Endodermal cell (in vitro differentiated cells): ENCODE measurements at regions not wholly inside any gene's neighbourhood (a gene's known extent, or its start where the extent isn't known, plus 50 kb on each side); places are given as distances from the start of the nearest gene placed in this dataset.

Experiments
- DNase-seq: peaks from one replicate; pipeline ENCODE4 v3.0.0-alpha.2; 2017
- H3K27ac ChIP-seq: 2 replicates; pipeline ENCODE4 v1.5.1; 2013; ENCODE audit warnings: mild to moderate bottlenecking, low read depth, low read length, moderate library complexity
- H3K27me3 ChIP-seq: 2 replicates; pipeline ENCODE4 v1.6.1; 2013; ENCODE audit warnings: mild to moderate bottlenecking, low read length, moderate library complexity; ENCODE audit not compliant: insufficient read depth, control insufficient read depth, poor library complexity, severe bottlenecking
- H3K36me3 ChIP-seq: 2 replicates; pipeline ENCODE4 v1.7.0; 2013; ENCODE audit warnings: mild to moderate bottlenecking, low read length, moderate library complexity; ENCODE audit not compliant: control insufficient read depth, insufficient read depth
- H3K4me1 ChIP-seq: one replicate; pipeline ENCODE4 v1.7.0; 2013; ENCODE audit warnings: low read length; ENCODE audit not compliant: control insufficient read depth, insufficient read depth
- H3K4me3 ChIP-seq: 2 replicates; pipeline ENCODE4 v1.5.1; 2013; ENCODE audit warnings: mild to moderate bottlenecking, low read length, moderate library complexity
- H3K9ac ChIP-seq: 2 replicates; pipeline ENCODE4 v1.6.1; 2013; ENCODE audit warnings: mild to moderate bottlenecking, low read length, moderate library complexity; ENCODE audit not compliant: poor library complexity, severe bottlenecking; ENCODE audit errors: extremely low read depth
- H3K9me3 ChIP-seq: 2 replicates; pipeline ENCODE4 v1.6.1; 2013; ENCODE audit warnings: mild to moderate bottlenecking, low read length, moderate library complexity; ENCODE audit not compliant: control insufficient read depth
- H3K27ac Mint-ChIP-seq: 2 replicates; pipeline ENCODE4 v1.8.0; 2020; ENCODE audit warnings: mixed read lengths
- H3K27me3 Mint-ChIP-seq: 2 replicates; pipeline ENCODE4 v1.8.0; 2021; ENCODE audit warnings: mild to moderate bottlenecking, mixed read lengths; ENCODE audit not compliant: insufficient read depth
- H3K36me3 Mint-ChIP-seq: 2 replicates; pipeline ENCODE4 v1.8.0; 2020; ENCODE audit warnings: low read depth, mixed read lengths
- H3K4me1 Mint-ChIP-seq: 2 replicates; pipeline ENCODE4 v1.8.0; 2020; ENCODE audit warnings: mixed read lengths
- H3K4me3 Mint-ChIP-seq: 2 replicates; pipeline ENCODE4 v1.8.0; 2020; ENCODE audit warnings: mild to moderate bottlenecking, moderate library complexity, mixed read lengths
- H3K9me3 Mint-ChIP-seq: 2 replicates; pipeline ENCODE4 v1.8.0; 2020; ENCODE audit warnings: mild to moderate bottlenecking, mixed read lengths
- WGBS, 2 experiments: methylation state at CpG; one replicate each; pipeline versions ENCODE4 v1.1.5 to v1.1.7; 2013; ENCODE audit warnings: missing lambda C conversion rate in 2 of 2, mixed read lengths in 1 of 2; ENCODE audit not compliant: insufficient coverage in 1 of 2, insufficient read length in 1 of 2; 5-methylcytosine and 5-hydroxymethylcytosine counted together
- TF ChIP-seq, protein P1 (sequence below): fragments of 200-600 bp; sonication (generic); conservative IDR thresholded peaks from 2 replicates; pipeline ENCODE4 v1.5.0; 2021; ENCODE audit warnings: antibody characterized with exemption, mild to moderate bottlenecking

DNA sequence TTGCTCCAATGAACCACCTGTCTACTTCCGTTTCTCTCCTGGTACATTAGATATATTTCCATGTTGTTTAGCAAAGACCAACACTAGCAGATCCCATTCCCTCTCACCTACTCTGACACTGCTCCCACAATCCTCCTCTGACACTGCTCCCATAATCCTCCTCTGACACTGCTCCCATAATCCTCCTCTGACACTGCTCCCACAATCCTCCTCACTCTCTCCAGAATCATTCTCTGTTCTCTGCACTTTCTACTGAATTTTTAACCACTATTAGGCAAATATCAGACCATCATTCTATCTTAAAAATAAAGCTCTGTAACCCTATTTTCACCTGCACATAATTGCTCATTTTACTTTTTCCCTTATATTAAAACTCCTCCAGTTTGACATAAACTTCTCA lies 578.5 kb upstream of the PCDH20 start:
- DNase-seq: no peak
- Mint-ChIP-seq H3K27me3 (no peaks in the 10 kb centered on the region), H3K27ac (no peak overlapping the region), H3K4me3 (no peak overlapping the region), H3K9me3 (no peaks in the 10 kb centered on the region), H3K36me3 (no peaks in the 10 kb centered on the region), H3K4me1 (no peaks in the 10 kb centered on the region)
- H3K9me3 ChIP-seq: no peaks in the 10 kb centered on the region
- no peak overlapping the region for H3K4me3 ChIP-seq
- no peaks in the 10 kb centered on the region for H3K36me3 ChIP-seq
- H3K27me3 ChIP-seq: no peaks in the 10 kb centered on the region
- H3K9ac ChIP-seq: no peak overlapping the region
- H3K4me1 ChIP-seq: no peaks in the 10 kb centered on the region
- TF ChIP-seq, protein P1, sequence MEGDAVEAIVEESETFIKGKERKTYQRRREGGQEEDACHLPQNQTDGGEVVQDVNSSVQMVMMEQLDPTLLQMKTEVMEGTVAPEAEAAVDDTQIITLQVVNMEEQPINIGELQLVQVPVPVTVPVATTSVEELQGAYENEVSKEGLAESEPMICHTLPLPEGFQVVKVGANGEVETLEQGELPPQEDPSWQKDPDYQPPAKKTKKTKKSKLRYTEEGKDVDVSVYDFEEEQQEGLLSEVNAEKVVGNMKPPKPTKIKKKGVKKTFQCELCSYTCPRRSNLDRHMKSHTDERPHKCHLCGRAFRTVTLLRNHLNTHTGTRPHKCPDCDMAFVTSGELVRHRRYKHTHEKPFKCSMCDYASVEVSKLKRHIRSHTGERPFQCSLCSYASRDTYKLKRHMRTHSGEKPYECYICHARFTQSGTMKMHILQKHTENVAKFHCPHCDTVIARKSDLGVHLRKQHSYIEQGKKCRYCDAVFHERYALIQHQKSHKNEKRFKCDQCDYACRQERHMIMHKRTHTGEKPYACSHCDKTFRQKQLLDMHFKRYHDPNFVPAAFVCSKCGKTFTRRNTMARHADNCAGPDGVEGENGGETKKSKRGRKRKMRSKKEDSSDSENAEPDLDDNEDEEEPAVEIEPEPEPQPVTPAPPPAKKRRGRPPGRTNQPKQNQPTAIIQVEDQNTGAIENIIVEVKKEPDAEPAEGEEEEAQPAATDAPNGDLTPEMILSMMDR: no peak
- 91 to 100% methylated on average over 1 of the region's 1 CpG for WGBS, 2 experiments
- H3K27ac ChIP-seq: no peak overlapping the region

DNA sequence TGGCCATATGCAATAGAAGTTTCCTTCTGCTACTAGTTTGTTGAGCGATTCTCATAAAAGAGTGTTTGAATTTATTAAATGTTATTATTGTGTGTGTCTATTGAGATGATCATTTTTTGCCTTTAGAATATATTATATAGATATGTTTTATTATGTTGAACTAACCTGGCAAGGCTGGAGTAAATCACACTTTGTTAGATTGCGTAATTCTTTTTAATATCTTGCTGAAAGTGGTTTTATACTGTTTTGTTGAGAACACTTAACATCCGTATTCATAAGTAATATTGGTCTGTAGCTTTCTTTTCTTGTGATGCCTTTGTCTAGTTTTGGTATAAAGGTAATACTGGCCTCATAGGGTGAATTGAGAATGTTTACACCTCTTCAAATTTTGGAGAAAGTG lies 574.3 kb upstream of the PCDH20 start:
- whole genome bisulfite sequencing, 2 experiments: 89% methylated on average over 3 of the region's 3 CpGs; no CpG with 5 or more reads in 1 of the 2 experiments
- TF ChIP-seq, protein P1: no peak

DNA sequence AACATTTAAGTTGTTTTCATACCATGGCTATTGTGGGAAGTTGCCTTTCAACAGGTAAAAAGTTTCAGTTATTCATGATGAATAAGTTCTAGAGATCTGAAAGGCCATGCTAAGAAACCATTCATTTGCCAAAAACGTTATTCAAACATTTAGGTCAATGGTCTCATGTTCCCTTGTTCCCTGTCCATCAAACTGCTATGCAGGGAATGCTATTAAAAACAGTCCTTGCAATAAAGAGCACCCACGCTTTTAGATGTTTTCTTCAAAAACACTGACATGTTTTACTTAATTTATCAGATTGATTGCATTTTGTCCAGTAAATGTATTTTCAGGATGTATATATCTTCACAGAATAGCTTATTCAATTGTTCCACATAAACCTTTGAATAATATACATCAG lies 573.2 kb upstream of the PCDH20 start:
- Histone ChIP-seq H3K27me3 (no peaks in the 10 kb centered on the region), H3K27ac (no peak overlapping the region), H3K9ac (no peak overlapping the region), H3K36me3 (no peaks in the 10 kb centered on the region), H3K4me1 (no peaks in the 10 kb centered on the region), H3K4me3 (no peak overlapping the region), H3K9me3 (no peaks in the 10 kb centered on the region)
- TF ChIP-seq, protein P1: no peak
- no peak overlapping the region for H3K27ac Mint-ChIP-seq
- DNase-seq: no peak
- H3K4me3 Mint-ChIP-seq: no peak overlapping the region
- no peaks in the 10 kb centered on the region for H3K36me3 Mint-ChIP-seq
- H3K27me3 Mint-ChIP-seq: peaks cover 2% of the 10 kb centered on the region
- WGBS, 2 experiments: 14 to 70% methylated on average over 1 to 2 of the region's 2 CpGs
- no peaks in the 10 kb centered on the region for H3K4me1 Mint-ChIP-seq
- no peaks in the 10 kb centered on the region for H3K9me3 Mint-ChIP-seq

More for the DNA sequence above, 574.3 kb upstream of the PCDH20 start:
- no peak for DNase-seq
- Histone ChIP-seq H3K36me3 (no peaks in the 10 kb centered on the region), H3K4me1 (no peaks in the 10 kb centered on the region), H3K27ac (no peak overlapping the region), H3K9me3 (no peaks in the 10 kb centered on the region), H3K27me3 (no peaks in the 10 kb centered on the region), H3K9ac (no peak overlapping the region), H3K4me3 (no peak overlapping the region)
- H3K4me1 Mint-ChIP-seq: no peaks in the 10 kb centered on the region
- no peaks in the 10 kb centered on the region for H3K27me3 Mint-ChIP-seq
- no peak overlapping the region for H3K27ac Mint-ChIP-seq
- no peaks in the 10 kb centered on the region for H3K9me3 Mint-ChIP-seq
- no peak overlapping the region for H3K4me3 Mint-ChIP-seq
- no peaks in the 10 kb centered on the region for H3K36me3 Mint-ChIP-seq
